Transverse colon (tissue), 4 donors: ENCODE measurements at regions not wholly inside any gene's neighbourhood (a gene's known extent, or its start where the extent isn't known, plus 50 kb on each side); places are given as distances from the start of the nearest gene placed in this dataset.

ENCODE experiments used
- DNase-seq: peaks from one replicate; pipeline ENCODE4 v3.0.0-alpha.2; 2019
- H3K27ac ChIP-seq, 4 donors: fragments of 200-600 bp; sonication (generic); 2 replicates each; pipeline ENCODE4 v1.5.1; 2016 to 2018; ENCODE audit warnings: inconsistent platforms in 4 of 4
- H3K27me3 ChIP-seq: fragments of 200-600 bp; sonication (generic); 2 replicates; pipeline ENCODE4 v1.5.1; 2017; ENCODE audit warnings: inconsistent platforms
- H3K36me3 ChIP-seq, 4 donors: fragments of 200-600 bp; sonication (generic); 2 replicates each; pipeline ENCODE4 v1.5.1; 2017 to 2019; ENCODE audit warnings: inconsistent platforms in 4 of 4
- H3K4me1 ChIP-seq, 4 donors: fragments of 200-600 bp; sonication (generic); 2 replicates each; pipeline ENCODE4 v1.5.1; 2017 to 2020; ENCODE audit warnings: inconsistent platforms in 4 of 4
- H3K4me3 ChIP-seq, 4 donors: fragments of 200-600 bp; sonication (generic); 1 replicate in 1 of 4; 2 replicates in 3 of 4; pipeline versions ENCODE4 v1.5.1 to v1.6.1; 2017 to 2019; ENCODE audit warnings: inconsistent platforms in 4 of 4
- H3K9me3 ChIP-seq, 2 donors: fragments of 200-600 bp; sonication (generic); 2 replicates each; pipeline ENCODE4 v1.5.1; 2017 to 2019; ENCODE audit warnings: inconsistent platforms in 2 of 2
- CTCF ChIP-seq, 5 experiments: fragments of 200-600 bp in 3 of 5; fragments of 450-650 bp in 2 of 5; sonication (generic) in 3 of 5; IDR thresholded peaks; 1 replicate in 2 of 5; 2 replicates in 3 of 5; pipeline ENCODE4 v1.5.1; 2016 to 2017; ENCODE audit warnings: antibody characterized with exemption in 5 of 5, inconsistent platforms in 3 of 5, mild to moderate bottlenecking in 2 of 5, moderate library complexity in 1 of 5
- EP300 ChIP-seq: sonication (generic); formaldehyde crosslinking; IDR thresholded peaks from one replicate; pipeline ENCODE4 v1.6.1; 2017; ENCODE audit warnings: antibody characterized with exemption, low read depth
- POLR2A ChIP-seq: fragments of 450-650 bp; IDR thresholded peaks from one replicate; pipeline ENCODE4 v1.6.1; 2016; ENCODE audit warnings: antibody characterized with exemption, mild to moderate bottlenecking, moderate library complexity
- POLR2AphosphoS5 ChIP-seq, 3 donors: sonication (generic); formaldehyde crosslinking; IDR thresholded peaks; one replicate each; pipeline ENCODE4 v1.6.1; 2016; ENCODE audit warnings: antibody characterized with exemption in 3 of 3
- WGBS, 2 donors: methylation state at CpG; one replicate each; pipeline ENCODE4 v1.1.5; 2018; ENCODE audit warnings: low coverage in 1 of 2; 5-methylcytosine and 5-hydroxymethylcytosine counted together
- in situ Hi-C, 4 donors: fragments of 200-750 bp; cut with MboI; loops; one replicate each; pipeline versions ENCODE4 v1.15.0 to v1.15.1; 2017; ENCODE audit warnings: low sequenced_read_pairs in 3 of 4, low pct_ligation_motif_present in 1 of 4, low pct_unique_long_range_greater_than_20kb in 1 of 4
- intact Hi-C: fragments of 100-400 bp; cut with DNase I; formaldehyde crosslinking; loops from one replicate; pipeline ENCODE4 v1.15.1; 2023; ENCODE audit warnings: low total_unique reads

- Histone ChIP-seq H3K4me3 (no peak overlapping the region), H3K27me3 (no peaks in the 10 kb centered on the region), H3K9me3 (no peaks in the 10 kb centered on the region), H3K36me3 (no peaks in the 10 kb centered on the region), H3K27ac (no peak overlapping the region), H3K4me1 (no peaks in the 10 kb centered on the region)
- in situ Hi-C loops (loop anchor here in 3 of 4 donors (25.0 kb wide), 2 partner anchors 244 to 269 kb away; no protein-coding TSS in a partner anchor), intact Hi-C loops (no loop called here)
- TF ChIP-seq EP300 = no peak
- TF ChIP-seq POLR2A = no peak
- no peak for TF ChIP-seq POLR2AphosphoS5 (IDR thresholded peaks at IDR 0.05)
- no peak for TF ChIP-seq CTCF (IDR thresholded peaks at IDR 0.05)
- 83 to 93% methylated on average over 3 to 24 of the region's 24 CpGs for WGBS, 2 donors
- DNase-seq = no peak
Observed at GRCh38 chr5:2006193-2006970, 123.7 kb upstream of the IRX4 start.

GRCh38 chr5:2005101-2006041 is 122.6 kb upstream of the IRX4 start:
- no peaks in the 10 kb centered on the region for H3K4me1 ChIP-seq
- 67% methylated on average over 35 of the region's 35 CpGs; no CpG with 5 or more reads in 1 of the 2 donors for WGBS, 2 donors
- no peaks in the 10 kb centered on the region for H3K36me3 ChIP-seq
- in situ Hi-C loops (loop anchor here in 3 of 4 donors (25.0 kb wide), 2 partner anchors 243 to 268 kb away; no protein-coding TSS in a partner anchor), intact Hi-C loops (no loop called here)
- no peak overlapping the region for H3K4me3 ChIP-seq
- H3K27ac ChIP-seq = no peak overlapping the region
- TF ChIP-seq CTCF (IDR thresholded peaks at IDR 0.05) (no peak), POLR2AphosphoS5 (IDR thresholded peaks at IDR 0.05) (no peak), EP300 (no peak), POLR2A (no peak)
- DNase-seq = no peak
- H3K9me3 ChIP-seq = no peaks in the 10 kb centered on the region
- H3K27me3 ChIP-seq = no peaks in the 10 kb centered on the region

- H3K4me3 ChIP-seq = no peak overlapping the region
- no peaks in the 10 kb centered on the region for H3K36me3 ChIP-seq
- H3K27me3 ChIP-seq = no peaks in the 10 kb centered on the region
- DNase-seq = no peak
- intact Hi-C loops (no loop called here), in situ Hi-C loops (loop anchor here in 3 of 4 donors (25.0 kb wide), 2 partner anchors 242 to 267 kb away; no protein-coding TSS in a partner anchor)
- 78% methylated on average over 20 of the region's 20 CpGs; no CpG with 5 or more reads in 1 of the 2 donors for WGBS, 2 donors
- no peaks in the 10 kb centered on the region for H3K9me3 ChIP-seq
- no peaks in the 10 kb centered on the region for H3K4me1 ChIP-seq
- TF ChIP-seq EP300 = no peak
- no peak for TF ChIP-seq POLR2A
- no peak for TF ChIP-seq CTCF (IDR thresholded peaks at IDR 0.05)
- no peak for TF ChIP-seq POLR2AphosphoS5 (IDR thresholded peaks at IDR 0.05)
- no peak overlapping the region for H3K27ac ChIP-seq
Observed at GRCh38 chr5:2003690-2004365, 121.1 kb upstream of the IRX4 start.
